ENCODE measurements at regions not wholly inside any gene's neighbourhood (a gene's known extent, or its start where the extent isn't known, plus 50 kb on each side); places are given as distances from the start of the nearest gene placed in this dataset.
A peak's percentile ranks its signal among the peaks of the same experiment; 100 is the strongest.
"Not testable (repeated sequence)": the region's sequence is repeated elsewhere in the genome, so short reads cannot be mapped to it uniquely, and the experiment has no call there.

DNA sequence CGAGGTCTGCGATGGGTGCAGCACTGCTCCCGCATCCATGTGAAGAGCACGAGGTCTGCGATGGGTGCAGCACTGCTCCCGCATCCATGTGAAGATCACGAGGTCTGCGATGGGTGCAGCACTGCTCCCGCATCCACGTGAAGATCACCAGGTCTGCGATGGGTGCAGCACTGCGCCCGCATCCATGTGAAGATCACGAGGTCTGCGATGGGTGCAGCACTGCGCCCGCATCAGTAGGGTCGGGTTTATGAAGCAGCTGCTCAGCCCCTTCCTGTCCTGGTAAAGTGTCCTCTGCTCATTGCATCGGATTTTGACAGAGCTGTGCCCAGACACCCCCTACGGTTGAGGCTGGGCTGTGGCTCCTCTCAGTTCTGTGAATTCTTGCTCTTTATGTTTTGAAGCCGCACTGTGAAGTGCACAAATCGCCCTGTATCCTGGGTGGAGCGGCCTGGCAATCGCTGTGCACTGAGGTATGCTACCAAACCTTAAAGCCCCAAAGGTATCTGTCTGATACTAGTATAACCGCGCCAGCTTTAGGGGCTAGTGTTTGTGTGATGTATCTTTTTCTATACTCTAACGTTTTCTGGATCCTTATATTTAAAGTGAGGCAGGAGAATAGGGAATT, 98.7 kb downstream of the CPZ start:
- intact Hi-C loops (cut with DNase I): no loop called here
- DNase-seq (no peak), ATAC-seq (no peak)

DNA sequence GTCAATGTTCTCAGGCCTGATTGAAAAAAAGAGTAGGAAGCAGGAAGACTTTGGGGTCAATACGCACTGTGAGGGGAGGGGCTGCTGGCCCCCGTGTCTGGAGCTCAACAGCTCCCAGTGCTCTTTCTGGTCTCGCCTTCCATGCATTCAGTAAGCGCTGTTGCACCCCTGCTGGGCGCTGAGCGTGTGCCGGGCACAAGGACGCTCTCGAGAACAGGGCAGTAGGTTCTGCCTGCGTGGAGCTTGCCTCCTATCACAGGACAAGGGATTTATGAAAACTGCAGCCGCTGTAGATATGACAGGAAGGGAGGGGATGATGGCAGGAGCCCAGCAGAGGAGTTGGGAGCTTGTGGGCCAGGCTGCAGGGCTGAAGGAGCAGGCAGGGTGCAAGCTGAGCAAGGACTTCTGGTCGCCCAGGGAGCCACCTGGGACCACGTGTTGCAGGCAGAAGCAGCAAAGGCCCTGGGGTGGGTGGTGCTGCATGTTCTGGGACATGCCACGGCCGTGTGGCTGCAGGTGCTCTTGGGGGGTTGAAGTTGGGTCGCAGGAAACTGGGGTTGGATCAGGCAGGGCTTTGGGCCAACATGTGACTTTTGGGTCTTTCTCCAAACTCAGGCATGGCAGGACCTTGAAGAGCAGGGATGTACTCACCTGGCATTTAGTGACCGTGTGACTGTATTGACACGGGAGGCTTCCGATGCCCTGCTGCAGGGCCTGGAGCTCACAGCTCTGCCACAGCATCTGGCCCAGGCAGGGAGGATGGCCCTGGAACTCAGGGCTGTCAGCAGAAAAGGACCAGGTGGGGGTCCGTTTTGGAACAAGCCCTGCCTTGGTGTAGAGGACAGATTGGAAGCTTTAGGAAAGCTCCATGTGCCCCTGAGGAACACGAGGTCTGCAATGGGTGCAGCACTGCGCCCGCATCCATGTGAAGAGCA, 97.9 kb downstream of the CPZ start:
- ATAC-seq (no peak), DNase-seq (no peak)
- intact Hi-C loops (cut with DNase I): no loop called here

DNA sequence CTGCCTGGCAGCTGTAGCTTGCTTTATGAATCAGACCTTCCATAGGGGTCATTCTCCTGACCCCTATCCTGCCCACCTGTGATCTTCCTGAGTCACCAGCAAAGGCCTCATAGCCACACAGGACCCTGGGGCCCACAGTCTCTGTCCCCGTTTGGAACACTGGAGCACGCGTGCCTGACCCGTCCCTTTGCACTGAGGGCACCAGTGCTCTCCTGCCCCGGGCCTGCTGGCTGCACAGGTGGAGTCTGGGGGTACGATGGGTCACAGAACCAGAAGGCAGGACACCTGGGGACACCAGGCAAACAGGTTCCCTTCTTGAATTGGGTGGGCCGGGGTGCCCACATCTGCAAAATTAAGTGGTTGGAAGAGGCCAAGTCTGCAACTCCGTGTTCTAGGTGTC, 97.2 kb downstream of the CPZ start:
- intact Hi-C loops (cut with DNase I): no loop called here
- ATAC-seq: no peak
- DNase-seq: no peak

DNA sequence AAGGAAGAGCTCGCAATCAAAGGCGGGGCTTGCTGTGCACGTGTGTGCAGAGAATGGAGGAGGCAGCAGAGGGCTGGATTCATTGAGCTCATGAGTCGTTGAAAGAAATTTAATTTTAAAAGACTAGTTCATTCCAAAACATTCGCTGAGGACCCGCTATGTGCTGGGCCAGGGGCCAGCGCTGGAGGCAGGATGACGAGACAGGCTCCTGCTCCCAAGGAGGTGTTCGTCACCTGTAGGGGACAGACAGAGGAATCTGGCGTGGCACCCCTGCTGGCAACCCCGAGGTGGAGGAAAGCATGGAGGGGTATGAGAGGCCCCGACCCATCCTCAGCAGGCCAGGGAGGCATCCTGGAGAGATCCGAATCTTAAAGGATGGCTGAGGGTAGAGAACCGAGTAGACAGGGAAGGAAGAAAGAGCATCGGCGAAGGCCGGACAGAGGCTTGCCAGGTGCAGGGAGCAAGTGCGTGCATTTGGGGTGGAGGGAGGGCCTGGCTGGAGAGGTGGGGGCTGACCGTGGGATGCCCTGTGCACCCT, 96.4 kb downstream of the CPZ start:
- intact Hi-C loops (cut with DNase I): no loop called here
- ATAC-seq (no peak), DNase-seq (no peak)

DNA sequence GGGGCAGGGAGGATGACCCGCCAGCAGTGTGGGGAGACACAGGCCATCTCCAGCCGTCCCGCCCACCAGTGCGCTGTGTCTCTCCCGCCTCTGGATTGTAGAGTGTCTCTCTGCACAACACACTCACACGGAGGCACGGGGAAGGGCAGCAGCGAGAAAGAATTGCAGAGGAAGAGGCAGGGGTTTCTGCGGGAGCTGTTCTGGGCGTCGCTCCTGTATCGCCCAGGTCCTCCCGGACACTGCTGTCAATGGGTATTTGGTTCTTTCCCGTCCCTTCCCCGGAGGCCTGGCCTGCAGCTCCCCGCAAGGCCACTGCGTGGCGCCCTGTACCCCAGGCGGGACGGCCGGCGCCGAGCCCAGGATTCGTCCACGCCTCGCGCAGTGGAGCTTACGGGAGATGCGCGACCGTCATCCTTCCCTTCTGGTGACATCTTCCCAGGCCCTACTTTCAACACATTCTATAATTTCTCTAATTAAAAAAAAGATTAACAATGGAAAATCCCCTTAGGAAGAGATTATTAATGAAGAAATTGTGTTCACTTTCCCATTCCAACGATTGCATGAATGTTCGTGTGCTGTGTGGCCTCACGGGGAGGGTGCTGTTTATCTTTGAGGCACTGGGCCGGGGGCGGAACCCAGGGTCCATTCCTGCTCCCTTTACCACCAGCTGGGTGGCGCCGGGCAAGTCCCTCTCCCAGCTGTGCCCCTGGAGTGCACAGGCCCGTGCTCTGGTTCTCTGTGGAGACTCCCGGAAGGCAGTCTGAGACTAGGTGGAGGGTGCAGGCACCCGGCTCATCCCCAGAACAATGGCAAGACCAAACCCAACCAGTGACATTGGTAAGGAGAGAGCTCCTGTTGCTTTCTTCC, 95.7 kb downstream of the CPZ start:
- ATAC-seq (no peak), DNase-seq (no peak)
- intact Hi-C loops (cut with DNase I): no loop called here

DNA sequence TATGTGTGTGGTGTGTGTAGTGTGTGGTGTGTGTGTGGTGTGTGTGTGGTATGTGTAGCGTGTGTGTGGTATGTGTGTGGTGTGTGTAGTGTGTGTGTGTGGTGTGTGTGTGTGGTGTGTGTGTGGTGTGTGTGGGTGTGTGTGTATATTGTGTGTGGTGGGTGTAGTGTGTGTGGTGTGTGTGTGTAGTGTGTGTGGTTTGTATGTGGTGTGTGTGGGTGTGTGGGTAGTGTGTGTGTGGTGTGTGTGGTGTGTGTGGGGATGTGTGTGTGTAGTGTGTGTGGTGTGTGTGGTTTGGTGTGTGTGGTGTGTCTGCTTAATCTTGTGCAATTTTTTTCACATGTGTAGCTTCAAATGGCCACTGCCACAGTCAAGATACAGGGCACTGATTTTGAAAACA, 94.5 kb downstream of the CPZ start:
- no peak for DNase-seq
- intact Hi-C loops (cut with DNase I): no loop called here
- ATAC-seq: no peak

DNA sequence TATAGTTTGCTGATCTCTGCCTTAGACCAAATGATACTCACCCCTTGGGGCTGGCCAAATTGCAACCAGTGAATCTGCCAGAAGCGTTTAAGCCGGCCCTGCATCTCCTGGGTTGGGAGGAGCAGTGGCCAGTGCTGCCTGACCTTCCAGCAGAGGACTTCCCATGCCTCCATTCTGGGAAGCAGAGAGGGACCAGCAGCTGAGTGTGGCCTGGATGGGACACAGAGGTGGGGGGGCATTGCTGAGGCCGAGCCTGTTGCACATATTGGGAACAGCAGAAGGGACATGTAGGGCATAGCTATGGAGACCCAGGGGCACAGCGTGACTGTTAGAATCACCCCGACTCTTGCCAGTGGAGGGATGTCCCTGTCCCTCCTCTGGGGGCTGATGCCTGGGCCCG, 93.3 kb downstream of the CPZ start:
- no peak for DNase-seq
- intact Hi-C loops (cut with DNase I): no loop called here
- no peak for ATAC-seq

DNA sequence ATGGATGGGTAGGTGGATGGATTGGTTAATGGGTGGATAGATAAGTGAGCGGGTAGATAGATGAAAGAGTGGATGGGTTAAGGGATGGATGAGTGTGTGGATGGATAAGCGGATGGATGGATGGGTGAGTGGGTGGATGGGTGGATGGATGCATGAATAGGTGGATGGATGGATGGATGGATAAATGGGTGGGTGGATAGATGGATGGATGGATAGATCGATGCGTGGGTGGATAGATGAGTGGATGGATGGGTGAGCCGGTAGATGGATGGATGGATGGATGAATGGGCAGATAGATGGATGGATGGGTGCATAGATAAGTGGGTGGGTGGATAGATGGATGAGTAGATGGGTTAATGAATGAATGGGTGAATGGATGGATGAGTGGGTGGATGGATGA, 90.9 kb downstream of the CPZ start:
- no peak for DNase-seq
- ATAC-seq: no peak
- intact Hi-C loops (cut with DNase I): no loop called here

DNA sequence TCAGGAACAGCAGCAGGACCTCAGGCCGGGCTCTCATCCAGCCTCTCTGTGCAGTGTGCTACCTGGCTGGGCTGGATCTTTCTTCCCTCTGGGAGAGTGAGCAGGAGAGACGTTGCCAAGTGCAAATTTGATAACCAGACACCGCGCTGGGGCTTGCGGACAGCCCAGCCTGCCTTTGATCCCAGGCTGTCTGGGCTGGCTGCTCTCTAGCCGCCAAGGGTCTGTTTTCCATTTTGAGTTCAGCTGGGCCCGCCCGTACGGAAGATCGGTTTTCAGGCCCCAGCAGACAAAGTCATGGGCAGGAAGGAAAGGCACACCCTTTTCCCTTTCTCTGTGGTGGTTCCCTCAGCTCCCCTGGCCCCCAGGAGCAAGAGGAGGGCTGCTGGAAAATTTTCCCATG, 90.2 kb downstream of the CPZ start:
- DNase-seq: no peak
- no peak for ATAC-seq

DNA sequence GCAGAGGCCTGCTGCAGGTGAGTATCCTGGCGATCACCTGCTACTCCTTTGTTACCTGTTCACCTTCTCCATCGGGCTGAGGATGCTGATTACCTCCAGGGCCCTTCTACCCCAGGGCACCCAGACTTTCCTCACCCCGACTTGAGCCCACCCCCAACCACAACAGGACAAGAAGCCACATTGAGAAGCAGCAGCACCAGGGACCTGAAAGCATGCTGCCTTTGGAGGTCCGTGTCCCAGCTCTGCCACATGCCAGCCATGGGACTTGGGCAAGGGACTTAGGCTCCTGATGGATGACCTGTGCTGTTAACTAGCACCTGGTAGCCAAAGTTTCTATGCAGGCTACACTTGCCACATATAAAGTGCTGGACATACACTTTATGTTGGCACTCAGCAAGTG, 89.7 kb downstream of the CPZ start:
- no peak for ATAC-seq
- DNase-seq: no peak
- intact Hi-C loops (cut with DNase I): no loop called here

More for the DNA sequence above, 90.2 kb downstream of the CPZ start:
- intact Hi-C loops (cut with DNase I): no loop called here

DNA sequence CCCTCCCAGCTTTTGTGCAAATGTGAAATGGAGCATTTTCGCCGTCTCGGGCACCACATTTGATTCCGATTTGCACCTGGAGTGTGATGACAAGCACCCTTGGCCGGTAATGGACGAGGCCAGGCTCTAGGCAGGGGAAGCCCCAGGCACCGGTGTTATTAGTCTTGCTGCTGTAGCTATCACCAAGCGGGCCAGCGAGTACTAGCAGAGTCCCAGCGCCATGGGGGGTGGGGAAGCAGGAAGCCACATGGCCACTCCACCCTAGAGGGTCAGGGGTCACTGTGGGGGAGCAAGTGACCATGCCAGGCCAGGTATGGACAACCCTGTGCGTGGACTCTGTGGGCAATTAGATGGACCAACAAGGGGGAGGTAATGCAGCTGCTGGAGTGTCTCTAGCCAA, 88.8 kb downstream of the CPZ start:
- intact Hi-C loops (cut with DNase I): no loop called here
- ATAC-seq: no peak
- no peak for DNase-seq

DNA sequence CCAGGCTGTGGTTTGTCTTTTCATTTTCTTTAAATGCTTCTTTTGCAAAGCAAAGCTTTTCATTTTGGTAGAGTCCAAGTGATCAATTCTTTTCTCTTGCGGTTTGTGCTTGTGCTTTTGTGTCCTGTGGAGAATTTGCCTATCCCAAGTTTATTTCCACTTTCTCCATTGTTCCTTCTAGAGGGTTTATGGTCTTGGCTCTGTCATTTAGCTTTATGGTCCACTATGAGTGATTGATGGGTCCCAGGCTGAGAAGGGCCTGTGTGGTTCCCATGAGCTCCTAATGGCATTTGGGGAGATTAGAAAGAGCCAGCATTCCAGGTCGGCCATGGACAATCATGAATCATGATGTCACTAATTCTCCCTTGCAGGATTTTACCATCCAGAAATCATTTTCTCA, 86.5 kb downstream of the CPZ start:
- DNase-seq: no peak
- no peak for ATAC-seq
- intact Hi-C loops (cut with DNase I): no loop called here

DNA sequence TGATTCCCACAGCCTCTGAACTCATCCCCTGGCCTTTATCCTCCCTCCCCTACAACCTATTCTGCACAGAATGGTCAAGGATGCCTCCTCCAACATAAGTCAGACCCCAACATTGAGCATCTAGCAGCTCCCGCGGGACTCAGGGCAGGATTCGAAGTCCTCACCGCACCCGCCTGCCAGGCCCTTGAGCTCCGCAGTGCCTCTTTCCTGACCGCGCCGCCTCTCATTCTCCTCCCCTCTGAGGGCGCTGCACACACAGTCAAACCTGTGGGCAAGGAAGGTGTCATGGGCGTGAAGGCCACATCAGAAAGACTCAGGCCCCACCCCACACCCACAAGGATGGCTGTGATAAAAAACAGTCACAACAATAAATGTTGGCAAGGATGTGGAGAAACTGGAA, 84.1 kb downstream of the CPZ start:
- ATAC-seq (no peak), DNase-seq (no peak)
- intact Hi-C loops (cut with DNase I): no loop called here

DNA sequence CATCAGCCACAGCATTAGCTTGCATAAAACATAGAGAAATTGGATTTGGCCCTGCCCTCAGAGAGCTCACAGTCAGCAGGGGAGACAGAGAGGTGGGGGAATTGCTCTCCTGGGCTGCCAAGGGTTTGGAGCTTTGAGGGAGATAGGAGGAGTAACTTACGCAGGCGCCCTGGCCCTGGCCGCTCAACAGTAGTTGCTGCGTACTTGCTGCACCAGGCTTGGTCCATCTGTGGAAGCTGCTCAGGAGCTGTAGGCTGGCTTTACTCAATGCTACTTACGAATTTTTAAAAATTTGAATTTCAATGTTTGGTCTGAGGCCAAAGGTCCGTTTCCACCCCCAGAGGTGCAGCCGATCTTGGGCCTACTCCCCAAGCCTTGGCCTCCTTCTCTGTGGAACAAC, 83.3 kb downstream of the CPZ start:
- intact Hi-C loops (cut with DNase I): no loop called here
- DNase-seq (no peak), ATAC-seq (no peak)

DNA sequence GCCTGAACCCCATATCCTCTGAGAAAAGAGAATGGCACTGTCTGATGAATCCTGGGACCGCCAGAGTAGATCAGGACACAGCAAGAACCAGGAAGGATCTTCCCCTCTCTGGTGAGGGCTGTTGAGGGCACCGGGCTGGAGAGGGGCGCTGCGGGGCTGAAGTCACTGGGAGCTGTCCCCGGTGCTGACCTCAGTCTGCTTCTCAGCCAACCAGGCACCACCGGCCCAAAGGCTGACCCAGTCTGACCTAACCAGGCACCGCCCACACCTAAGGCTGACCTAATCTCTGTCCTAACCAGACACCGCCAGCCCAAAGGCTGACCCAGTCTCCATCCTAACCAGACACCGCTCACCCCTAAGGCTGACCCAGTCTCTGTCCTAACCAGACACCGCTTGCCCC, 82.8 kb downstream of the CPZ start:
- intact Hi-C loops (cut with DNase I): no loop called here
- ATAC-seq: peak in 1 of 2 donors; percentile 50
- no peak for DNase-seq

DNA sequence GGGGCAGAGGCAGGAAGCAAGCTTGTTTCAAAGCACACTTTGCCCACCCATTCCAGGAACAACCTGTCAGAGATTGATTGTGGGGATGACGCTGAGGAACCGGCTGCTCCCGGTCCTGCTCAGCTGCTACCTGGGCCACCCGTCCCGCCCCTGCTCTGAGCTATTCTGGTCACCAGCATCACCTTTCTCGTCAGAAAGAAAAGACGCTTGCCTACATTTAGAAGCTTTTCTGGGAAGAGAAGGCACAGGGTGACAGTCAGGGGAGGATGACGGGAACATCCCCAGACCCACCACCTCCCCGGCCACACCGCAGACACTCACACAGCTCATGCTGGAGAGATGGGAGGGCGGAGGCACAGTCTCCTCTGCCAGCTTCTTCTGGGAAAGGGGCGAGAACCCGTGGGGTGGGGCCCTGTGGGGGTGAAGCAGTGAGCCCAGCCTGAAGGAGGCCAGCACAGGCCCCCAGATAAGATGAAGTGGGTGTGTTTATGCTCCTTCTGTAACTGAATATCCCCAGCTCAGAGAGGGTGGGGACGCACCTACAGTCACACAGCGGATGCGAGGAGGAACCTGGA, 81.8 kb downstream of the CPZ start:
- no peak for ATAC-seq

DNA sequence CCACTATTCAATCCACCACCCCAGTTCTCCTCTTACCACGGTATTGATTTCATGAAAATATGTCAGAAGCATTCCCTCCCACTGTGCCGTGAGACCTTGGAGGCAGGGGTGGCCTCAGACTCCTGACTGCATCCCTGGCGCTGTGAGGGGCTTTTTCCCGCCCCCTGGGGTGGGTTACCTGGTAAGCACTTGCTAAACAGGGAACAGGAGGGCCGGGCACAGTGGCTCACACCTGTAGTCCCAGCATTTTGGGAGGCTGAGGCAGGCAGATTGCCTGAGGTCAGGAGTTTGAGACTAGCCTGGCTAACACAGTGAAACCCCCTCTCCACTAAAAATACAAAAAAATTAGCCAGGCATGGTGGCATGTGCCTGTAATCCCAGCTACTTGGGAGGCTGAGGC, 80.5 kb downstream of the CPZ start:
- DNase-seq; ATAC-seq; intact Hi-C loops (cut with DNase I): not testable (repeated sequence)

More for the DNA sequence above, 81.8 kb downstream of the CPZ start:
- DNase-seq: no peak
- intact Hi-C loops (cut with DNase I): no loop called here

DNA sequence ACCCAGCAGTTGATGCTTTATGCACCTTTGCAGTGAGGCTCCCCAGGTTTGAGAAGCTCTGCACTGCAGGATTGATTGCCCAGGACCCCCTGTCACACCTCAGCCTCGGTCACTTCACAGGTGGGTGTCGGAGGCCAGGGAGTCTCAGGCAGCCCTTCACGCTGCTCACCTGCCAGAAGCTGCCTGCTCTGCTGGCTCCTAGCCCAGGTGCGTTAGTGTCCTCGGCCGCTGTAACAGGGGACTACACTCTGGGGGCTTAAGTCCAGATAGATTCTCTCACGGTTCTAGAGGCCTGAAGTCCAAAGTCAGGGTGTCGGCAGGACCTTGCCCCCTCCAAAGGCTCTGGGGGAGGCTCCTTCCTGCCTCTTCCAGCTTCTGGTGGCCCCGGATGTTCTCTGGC, 79.9 kb downstream of the CPZ start:
- intact Hi-C loops (cut with DNase I): no loop called here
- DNase-seq (no peak), ATAC-seq (no peak)

DNA sequence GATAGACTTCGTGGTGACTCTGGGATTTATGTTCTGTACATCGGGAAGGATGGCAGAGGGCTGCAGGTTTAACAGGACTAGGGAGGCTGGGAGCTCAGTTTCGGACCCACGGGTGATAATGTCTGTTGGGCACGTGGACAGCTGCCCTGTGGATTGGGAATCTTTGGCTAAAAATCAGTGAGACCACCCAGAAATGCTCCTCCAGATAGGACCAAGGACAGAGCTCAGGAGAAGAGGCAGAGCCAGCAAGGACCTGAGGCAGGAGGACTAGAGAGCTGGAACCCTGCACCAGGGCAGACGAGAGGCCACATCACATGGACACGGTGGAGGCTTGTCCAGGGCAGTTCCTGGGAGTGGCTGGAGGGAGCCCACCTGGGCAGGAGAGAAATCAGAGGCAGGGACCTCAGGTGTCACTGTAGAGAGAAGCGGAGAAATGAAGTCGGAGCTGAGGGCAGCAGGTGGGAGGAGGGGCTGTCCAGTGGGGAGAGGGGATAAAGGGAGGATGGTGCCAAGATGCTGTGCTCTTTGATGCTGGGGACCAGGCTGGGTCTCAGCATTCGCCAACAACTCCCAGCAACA, 79.2 kb downstream of the CPZ start:
- ATAC-seq (no peak), DNase-seq (no peak)
- intact Hi-C loops (cut with DNase I): no loop called here

Measured in left cardiac atrium (tissue), 4 donors.